Bronchial epithelial cell (primary cell): ENCODE measurements at regions not wholly inside any gene's neighbourhood (a gene's known extent, or its start where the extent isn't known, plus 50 kb on each side); places are given as distances from the start of the nearest gene placed in this dataset.

Experiments
- DNase-seq: peaks from one replicate; pipeline ENCODE4 v3.0.0-alpha.2; 2010; ENCODE audit warnings: low read depth
- FAIRE-seq: peaks from 2 replicates; lab custom pipeline; 2011; peaks lifted over from hg19 to GRCh38; lab: Jason Lieb, UNC
- H3K27me3 ChIP-seq: 2 replicates; pipeline ENCODE4 v1.5.1; 2011; ENCODE audit warnings: low read length; ENCODE audit not compliant: control insufficient read depth, insufficient read depth
- H3K36me3 ChIP-seq: 2 replicates; pipeline ENCODE4 v1.5.1; 2011; ENCODE audit warnings: low read length; ENCODE audit not compliant: control insufficient read depth, insufficient read depth
- H3K4me3 ChIP-seq: 2 replicates; pipeline ENCODE4 v1.5.1; 2011; ENCODE audit warnings: mild to moderate bottlenecking, low read depth, low read length, control low read depth
- CTCF ChIP-seq: IDR thresholded peaks from 2 replicates; pipeline ENCODE4 v1.5.1; 2011; ENCODE audit warnings: mild to moderate bottlenecking, moderate library complexity, low read length, control low read depth, inconsistent platforms; ENCODE audit not compliant: insufficient read depth, severe bottlenecking

- no peak overlapping the region for H3K4me3 ChIP-seq
- DNase-seq, result no peak
- TF ChIP-seq CTCF, result no peak
- no peaks in the 10 kb centered on the region for H3K27me3 ChIP-seq
- FAIRE-seq, result no peak
- H3K36me3 ChIP-seq, result no peaks in the 10 kb centered on the region
Measured at GRCh38 chr3:89057398-89057797, 50.0 kb upstream of the EPHA3 start.
